Sciatic nerve (tissue), 2 donors: ENCODE measurements at regions not wholly inside any gene's neighbourhood (a gene's known extent, or its start where the extent isn't known, plus 50 kb on each side); places are given as distances from the start of the nearest gene placed in this dataset.
A peak's percentile ranks its signal among the peaks of the same experiment; 100 is the strongest.

ENCODE experiments used
- ATAC-seq: fragments of 200-7000 bp; cut with Tn5 transposase; one replicate; pipeline ENCODE4 v1.9.1; 2020; ENCODE audit warnings: mild to moderate bottlenecking, moderate library complexity
- DNase-seq: peaks from one replicate; pipeline ENCODE4 v3.0.0-alpha.2; 2020; ENCODE audit warnings: low spot score
- intact Hi-C: fragments of 100-400 bp; cut with DNase I; formaldehyde crosslinking; loops from one replicate; pipeline ENCODE4 v1.14.2; 2022
- donor health status: DM: no; HTN: no; CAD: no.
- donor health status: DM: no; HTN: no; CAD: no.

DNA sequence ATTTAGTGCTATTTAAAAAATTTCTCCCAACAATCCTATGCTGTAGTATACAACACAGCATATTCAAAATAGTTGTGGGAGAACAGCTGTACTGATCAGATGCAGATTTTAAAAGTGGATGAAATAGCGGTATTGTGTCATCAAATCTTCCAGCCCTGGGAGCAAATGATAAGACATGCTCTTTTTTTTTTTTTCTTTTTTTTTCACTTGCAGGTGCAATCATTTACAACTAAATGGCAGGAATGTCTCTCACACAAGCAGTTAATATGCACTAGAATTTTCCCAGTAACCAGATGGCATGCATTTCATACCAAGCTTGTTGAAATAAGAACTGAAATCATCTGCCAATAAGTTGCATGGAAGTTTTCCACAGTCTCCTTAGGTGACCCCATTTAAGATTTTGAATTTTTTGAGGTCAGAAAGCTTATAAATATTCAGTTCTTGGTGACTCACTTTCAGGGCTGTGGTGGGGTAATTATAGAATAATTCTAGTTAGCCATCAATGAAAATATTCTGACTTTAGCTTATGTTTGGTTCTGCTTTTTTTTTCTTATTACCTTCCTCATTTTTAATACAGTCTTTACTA is 623.9 kb upstream of the NR5A2 start:
- no peak for ATAC-seq
- no peak for DNase-seq
- intact Hi-C loops: no loop called here

DNA sequence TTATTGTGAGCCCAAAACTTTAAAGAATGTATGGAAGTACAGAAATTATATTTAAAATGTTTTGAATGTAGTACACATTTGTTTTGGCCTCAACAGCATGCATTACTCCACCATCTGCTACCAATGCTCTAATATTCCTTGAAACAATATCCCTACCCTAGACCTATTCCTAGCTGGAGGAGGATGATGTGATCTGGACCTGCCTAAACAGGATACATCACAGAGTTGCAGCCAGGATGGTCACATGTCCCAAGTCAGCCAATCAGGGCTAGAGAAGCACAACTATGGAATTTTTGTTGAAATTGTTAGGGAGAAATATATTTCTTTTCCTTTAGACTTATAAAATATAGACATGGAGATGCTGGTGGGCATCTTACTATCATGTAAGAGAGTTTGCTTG is 623.3 kb upstream of the NR5A2 start:
- DNase-seq (no peak), ATAC-seq (no peak)
- intact Hi-C loops: no loop called here

DNA sequence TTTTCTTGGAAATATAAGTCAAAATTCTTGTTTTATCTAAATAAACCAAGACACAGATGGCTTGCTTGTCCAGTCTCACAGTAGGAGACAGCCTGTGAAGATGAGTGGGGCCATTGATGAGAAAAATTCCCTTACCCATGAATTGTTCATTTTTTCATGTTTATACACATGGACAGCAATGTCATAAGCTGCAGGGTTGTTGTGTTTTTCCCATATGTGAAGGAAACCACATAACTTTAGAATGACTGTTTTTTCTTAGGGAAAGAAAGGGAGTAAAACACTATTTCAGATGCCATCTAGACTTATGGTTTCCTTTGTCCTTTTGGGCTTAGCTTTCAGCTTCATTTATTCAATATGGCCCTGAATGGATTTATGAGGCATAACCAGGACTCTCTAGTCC is 622.5 kb upstream of the NR5A2 start:
- DNase-seq (no peak), ATAC-seq (no peak)
- intact Hi-C loops: no loop called here

DNA sequence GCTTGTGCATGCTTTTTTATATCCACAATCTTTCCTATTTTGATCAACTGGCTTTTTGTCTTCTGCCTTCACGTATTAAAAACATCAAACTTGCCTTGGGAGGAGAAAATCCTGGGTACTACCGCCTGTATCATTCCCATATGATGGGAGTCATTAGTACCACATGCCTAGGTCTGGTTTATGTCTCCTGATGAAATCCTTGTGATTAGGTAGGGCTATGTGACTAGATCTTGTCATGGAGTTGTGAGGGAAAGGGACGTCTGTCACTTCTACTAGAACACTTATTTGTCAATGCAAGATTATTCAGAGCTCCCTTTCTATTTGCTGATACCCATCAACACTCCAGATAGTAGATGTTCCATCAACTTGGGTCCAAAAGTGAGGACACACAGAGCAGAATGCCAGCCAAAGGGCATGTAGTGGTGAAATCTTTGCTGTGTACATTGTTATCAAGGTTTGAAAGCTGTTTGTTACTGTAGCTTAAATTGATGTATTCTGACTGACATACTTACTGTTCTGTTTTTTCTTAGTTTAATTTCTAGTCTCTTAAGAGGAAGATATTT is 621.8 kb upstream of the NR5A2 start:
- ATAC-seq (no peak), DNase-seq (no peak)
- intact Hi-C loops: no loop called here

DNA sequence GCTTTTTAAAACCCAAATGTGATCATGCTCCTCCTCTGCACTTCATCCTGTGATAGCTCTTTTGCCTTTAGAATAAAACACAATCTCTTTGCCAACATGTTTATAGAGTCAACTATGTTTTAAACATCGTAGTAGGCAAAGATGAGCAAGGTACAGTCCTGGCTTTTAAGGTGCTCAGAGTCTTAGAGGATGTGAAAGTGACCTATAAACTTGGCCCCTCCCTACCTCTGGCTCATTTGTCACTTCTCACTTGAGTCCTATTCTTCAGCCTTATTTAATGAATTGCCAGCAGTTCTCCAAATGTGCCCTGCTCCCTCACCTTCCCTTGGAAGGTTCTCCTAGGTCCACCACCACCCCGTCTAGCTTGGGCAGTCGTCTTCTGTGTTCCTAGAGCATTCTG is 617.0 kb upstream of the NR5A2 start:
- ATAC-seq (no peak), DNase-seq (no peak)
- intact Hi-C loops: no loop called here

DNA sequence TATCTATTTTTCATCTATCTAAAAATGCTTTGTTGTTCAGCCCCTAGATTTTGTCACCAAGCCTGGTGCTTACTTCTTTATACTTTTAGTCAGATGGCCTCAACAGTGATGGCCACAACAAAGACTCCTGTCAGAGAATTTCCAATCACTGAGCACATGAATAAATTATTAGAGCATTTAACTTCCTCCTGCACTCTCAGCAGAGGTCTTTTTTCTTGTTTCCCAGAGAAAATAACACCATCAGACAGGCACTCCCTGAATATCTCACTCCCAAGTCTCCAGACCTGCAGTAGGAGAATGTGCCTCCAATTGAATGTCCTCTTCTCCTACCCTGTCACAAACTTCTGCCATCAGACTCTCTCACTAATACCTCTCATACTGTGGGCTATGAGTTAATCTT is 616.0 kb upstream of the NR5A2 start:
- DNase-seq (no peak), ATAC-seq (no peak)
- intact Hi-C loops: no loop called here

DNA sequence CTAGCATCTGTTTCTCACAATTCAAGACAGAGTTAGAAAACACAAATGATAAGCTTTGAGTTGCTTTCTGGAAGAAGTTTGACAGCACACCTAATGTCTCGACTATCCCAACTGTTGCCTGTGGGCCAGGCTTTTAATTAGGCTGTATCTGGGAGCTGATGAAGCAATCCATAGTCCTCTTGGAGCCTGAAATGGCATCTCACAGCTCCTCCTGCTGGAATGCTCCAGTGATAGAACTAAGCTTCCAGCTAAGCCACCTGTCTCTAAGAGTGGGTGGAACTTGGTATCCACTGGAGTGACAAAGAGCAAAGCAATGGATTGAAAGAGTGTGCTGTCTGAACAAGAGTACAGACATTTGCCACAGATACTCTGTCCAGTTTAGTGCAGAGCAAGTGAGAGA is 605.3 kb upstream of the NR5A2 start:
- DNase-seq: no peak
- intact Hi-C loops: no loop called here
- ATAC-seq: no peak

DNA sequence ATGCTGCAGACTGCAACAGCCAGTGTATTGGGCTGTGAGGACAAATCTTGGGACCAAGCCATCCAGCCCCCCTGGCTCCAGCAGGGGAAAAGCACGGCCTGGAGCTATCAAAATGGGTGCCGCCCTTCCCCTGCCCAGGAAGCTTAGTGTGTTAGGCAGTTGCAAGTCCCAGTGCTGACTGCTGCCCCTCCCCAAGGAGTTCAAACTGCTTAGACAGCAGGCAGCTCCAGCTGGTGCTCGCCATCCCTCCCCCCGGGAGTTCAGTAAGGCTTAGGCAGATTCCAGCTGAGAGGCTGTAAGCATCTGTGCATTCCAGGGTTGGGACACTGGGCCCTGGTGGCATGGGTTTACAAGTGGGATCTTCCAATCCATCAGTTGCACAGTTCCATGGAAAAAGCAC is 579.6 kb upstream of the NR5A2 start:
- intact Hi-C loops: no loop called here
- ATAC-seq (no peak), DNase-seq (no peak)

DNA sequence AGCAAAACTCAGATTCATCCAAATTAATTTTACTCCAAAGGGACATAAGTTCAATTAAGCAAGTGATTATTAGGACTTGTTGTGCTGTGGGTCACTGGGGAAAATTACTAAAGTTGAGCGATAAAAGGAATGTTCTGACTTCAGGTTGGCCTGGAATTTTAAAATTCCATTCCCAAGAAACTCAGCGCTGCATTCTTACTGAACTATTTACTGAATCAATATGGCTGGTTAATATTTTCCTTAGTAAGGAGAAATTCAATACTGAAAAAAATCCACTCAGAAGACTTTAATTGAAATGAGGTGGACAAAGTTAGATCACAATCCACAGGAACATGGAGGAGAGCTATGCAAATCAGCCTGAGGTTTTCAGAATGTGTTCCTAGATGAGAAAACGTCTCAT is 578.9 kb upstream of the NR5A2 start:
- intact Hi-C loops: no loop called here
- no peak for DNase-seq
- ATAC-seq: no peak

DNA sequence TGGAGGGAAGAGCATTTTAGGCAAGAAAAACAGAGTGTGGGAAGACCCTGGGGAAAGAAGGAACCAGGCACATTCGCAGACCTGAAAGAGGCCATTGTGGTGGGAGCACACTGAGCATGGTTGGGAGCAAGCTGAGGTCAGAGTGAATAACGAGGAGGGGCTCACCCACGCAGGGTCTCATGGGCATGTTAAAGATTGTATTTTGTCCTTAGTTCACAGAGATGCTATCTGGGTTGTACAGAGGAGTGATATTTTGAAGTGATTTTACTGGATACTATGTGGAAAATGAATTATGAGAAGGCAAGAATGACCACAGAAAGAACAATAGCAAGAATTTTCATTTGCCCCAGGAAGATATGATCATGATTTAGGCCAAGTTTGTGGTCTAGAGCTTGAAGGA is 578.3 kb upstream of the NR5A2 start:
- no peak for DNase-seq
- no peak for ATAC-seq
- intact Hi-C loops: no loop called here

DNA sequence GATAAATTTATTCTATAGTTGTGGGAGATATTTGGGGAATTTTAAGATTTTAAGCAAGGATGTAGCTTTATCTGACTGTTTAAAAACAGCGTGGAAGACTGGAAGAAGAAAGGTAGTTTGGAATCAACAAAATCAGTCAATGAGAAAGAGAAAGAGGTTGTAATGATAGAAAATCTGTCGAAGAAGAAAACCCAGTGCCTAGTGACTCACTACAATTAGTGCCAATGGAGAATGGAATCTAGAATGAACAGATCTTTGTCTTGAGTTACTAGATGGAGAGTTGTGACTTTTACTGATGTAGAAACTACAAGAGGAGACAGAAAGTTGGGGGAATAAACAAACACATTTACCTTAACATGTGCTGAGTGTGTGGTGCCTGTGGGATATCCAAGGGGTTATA is 577.8 kb upstream of the NR5A2 start:
- intact Hi-C loops: no loop called here
- DNase-seq (no peak), ATAC-seq (no peak)

DNA sequence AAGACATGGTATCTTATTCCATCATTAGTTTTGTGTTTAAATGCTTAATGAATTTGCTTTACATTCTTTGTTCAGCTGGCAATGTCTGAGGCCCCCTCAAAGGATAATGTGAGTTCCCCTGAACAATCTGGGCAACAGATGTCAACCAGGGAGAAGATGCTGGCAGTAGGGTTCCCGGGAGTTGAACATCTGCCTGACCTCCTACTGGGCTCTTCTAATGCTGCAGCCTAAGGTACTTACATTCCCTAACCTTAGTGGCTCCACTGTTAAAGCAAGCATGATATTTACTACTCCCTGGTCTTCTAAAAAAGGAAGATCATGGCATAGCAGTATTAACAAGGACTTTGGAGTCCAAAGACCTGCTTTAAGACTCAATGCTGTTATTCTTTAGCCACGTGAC is 574.9 kb upstream of the NR5A2 start:
- intact Hi-C loops: no loop called here
- ATAC-seq (no peak), DNase-seq (no peak)

DNA sequence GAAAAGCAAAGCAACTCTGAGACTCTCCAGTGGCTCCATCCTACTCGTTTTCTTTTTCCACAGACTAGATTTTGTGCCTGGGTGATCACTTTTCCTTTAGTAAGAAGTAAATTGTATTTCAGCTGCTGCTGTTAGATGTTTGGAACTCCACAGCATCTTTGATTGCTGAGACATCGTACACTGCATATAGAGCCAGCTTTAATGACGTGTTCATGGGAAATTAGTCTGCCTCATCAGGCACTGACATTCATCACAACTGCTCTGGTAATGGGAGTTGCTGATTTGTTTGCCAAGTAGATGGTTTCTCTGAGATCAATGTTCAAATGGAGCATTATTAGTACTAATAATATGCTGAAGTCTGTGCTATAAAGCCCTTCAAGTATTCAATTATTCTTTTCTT is 573.8 kb upstream of the NR5A2 start:
- intact Hi-C loops: no loop called here
- no peak for DNase-seq
- ATAC-seq: no peak

DNA sequence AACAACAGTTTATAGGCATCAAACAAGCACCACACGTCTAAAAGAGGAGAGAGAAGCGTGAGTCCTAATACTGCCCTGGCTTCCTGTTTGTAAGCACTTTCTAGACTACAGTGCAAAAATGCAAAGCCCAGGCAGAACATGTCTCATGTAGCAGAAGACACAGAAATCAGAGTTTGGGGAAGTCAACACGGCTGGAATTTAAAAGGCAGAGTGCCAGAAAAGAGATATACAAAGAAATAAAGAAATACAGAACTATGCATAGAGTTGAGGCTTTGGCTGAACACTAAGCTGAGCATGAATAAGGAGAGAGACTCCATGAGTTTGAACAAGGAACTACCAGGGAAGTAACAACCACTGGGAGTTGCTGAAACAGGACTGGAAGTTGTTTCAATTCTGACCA is 566.6 kb upstream of the NR5A2 start:
- intact Hi-C loops: no loop called here
- ATAC-seq (peak; percentile 76), DNase-seq (no peak)

DNA sequence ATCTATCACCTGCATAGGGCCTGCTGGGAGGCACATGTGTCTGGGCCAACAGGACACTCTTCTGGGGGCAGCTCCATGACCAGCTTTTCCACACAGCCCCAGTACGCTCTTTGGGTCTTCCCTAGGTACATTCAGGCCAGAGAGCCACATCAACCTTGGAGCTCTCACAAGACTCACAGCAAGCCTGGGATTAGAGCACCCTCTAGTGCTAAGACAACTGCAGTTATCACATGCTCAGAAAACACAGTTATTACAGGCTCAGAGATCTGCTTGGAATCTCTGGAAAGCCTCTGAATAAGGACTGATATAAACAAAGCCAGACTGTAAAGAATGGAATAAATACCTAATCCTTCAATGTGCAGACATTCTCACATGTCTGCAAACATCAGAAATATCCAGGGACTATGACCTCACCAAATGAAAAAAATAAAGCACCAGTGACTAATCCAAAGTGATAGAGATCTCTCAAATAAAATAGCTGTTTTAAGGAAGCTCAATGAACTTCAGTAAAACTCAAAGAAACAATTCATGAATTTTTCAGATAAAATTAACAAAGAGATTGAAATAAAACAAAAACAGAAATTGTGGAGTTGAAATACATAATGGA is 563.9 kb upstream of the NR5A2 start:
- DNase-seq: no peak
- no peak for ATAC-seq
- intact Hi-C loops: no loop called here

DNA sequence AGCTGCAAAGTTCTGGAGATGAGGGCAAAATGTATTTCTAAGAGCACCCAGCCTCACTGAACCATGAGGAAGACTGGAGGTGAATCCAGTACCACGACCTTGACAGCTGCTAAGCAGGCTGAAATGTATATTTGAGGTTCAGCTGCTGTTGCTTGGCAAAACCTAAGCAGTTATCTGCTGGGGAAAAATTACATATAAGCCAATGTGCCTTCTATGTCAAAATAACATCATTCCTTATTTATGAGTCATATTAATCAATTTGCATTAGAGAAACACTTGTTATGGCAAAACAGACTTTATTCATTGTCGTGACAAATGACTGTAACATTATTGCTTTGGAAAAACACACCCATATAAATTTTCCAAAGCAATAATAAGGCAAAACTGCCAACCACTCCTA is 560.5 kb upstream of the NR5A2 start:
- DNase-seq: no peak
- intact Hi-C loops: no loop called here
- ATAC-seq: no peak

DNA sequence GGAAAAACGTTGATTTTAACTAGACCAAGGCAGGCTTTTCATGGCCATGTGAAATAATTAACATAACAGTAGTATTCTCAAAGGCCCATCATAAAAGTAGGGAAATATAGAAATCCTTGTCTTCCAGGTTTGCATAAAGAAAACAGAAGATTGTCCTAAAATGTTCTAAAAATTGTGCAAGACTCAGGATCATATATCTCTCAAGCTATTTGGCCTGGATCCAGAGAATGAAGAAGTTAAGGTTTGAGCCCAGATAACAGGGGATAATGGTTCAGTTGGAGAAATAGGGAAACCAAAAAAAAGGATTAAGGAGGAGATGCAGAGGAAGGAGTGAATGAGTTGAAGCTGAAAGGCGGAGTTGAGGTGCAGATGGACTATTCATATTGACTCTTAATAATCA is 555.5 kb upstream of the NR5A2 start:
- no peak for ATAC-seq
- no peak for DNase-seq
- intact Hi-C loops: no loop called here

DNA sequence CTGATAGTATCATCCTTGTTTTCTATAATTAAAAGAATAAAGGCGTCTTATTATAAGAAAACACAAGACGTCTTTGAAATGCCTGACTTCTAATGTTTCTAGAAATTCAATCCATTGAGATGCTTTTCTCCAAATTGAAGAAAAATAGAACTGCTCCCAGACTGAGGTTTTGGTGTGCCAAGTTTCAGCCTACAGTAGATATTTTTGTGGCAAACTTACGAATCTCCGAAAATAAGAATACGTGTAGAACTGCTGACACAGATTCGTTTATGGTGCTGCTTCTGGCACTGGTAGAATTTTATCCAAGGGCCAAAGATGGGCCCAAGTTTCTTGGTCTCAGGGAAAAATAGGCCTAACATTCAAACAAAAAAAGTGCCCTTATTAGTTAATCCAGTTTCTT is 554.5 kb upstream of the NR5A2 start:
- intact Hi-C loops: no loop called here
- DNase-seq (no peak), ATAC-seq (no peak)

DNA sequence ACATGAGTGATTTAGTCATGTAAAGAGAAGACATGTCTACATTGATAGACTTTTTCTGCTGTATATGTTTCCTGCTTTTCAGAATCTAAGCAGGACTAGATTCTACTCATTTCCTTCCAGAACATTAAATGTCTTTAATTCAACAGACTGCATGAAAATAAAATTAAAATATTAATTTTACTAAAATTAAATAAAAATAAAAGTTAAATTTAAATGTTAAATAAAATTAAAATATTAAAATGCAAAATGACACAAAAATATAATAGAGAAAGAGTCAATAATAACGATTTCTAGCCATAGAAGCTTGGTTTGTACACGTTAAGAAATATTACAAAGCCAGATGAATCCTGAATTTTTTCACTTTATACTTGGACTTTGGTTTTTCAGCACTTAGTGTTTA is 552.8 kb upstream of the NR5A2 start:
- ATAC-seq: no peak
- no peak for DNase-seq
- intact Hi-C loops: no loop called here

DNA sequence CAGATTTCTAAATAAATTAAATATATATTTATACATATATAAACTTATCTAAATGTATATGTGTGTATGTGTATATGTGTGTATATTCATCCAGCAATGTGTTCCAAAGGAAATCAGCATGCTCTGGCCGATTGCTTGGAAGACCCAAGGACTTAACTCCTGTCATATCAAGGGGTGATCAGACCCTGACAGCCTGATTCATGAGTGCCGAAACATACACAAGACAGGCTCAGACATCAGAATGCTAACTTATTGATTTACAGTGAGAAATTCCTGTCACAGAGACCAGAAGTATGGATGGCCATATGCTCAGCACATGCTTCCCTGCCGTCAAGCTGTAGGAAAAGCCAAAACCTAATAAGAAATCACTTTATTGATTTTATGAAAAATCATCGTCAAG is 545.1 kb upstream of the NR5A2 start:
- DNase-seq: no peak
- intact Hi-C loops: no loop called here

DNA sequence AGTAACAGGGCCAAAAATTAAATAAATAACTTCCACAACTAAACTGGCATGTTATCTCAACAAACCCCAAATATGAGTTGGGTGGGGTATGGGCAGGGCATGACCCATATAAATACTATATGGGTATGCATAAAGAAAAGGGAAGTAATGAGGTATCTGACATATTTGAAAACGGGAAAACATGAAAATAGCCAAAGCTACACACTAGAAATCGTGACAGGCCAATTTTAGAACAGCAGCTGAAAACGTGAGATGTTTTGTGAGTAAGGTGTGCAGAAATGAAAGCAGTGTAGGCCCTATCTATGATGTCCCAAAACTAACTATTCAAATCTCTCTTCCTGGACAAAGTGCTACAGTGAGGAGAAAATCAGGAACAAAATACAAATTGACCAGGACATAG is 537.9 kb upstream of the NR5A2 start:
- DNase-seq (no peak), ATAC-seq (no peak)
- intact Hi-C loops: no loop called here

More for the DNA sequence above, 545.1 kb upstream of the NR5A2 start:
- ATAC-seq: no peak
